HG02943 (cell line): ENCODE measurements at regions not wholly inside any gene's neighbourhood (a gene's known extent, or its start where the extent isn't known, plus 50 kb on each side); places are given as distances from the start of the nearest gene placed in this dataset.
"Not testable (repeated sequence)": the region's sequence is repeated elsewhere in the genome, so short reads cannot be mapped to it uniquely, and the experiment has no call there.

Source experiments
- ATAC-seq: cut with Tn5 transposase; IDR thresholded peaks from one replicate; pipeline ENCODE4 v1.9.1; 2021; ENCODE audit warnings: mild to moderate bottlenecking, low read depth, moderate library complexity; ENCODE audit not compliant: unreplicated experiment

GRCh38 chr20:24855848-24856247 is 93.2 kb upstream of the CST7 start:
- ATAC-seq: no peak

DNA sequence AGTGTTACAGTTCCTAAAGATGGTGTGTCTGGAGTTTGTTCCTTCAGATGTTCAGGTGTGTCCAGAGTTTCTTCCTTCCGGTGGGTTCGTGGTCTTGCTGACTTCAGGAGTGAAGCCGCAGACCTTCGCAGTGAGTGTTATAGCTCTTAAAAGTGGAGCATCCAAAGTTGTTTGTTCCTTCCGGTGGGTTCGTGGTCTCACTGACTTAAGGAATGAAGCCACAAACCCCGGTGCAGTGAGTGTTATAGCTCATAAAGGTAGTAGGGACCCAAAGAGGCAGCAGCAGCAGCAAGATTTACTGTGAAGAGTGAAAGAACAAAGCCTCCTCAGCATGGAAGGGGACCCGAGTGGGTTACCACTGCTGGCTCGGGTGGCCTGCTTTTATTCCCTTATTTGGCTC is 90.6 kb upstream of the CST7 start:
- not testable (repeated sequence) for ATAC-seq

GRCh38 chr20:24859539-24859938 is 89.5 kb upstream of the CST7 start:
- no peak for ATAC-seq

- ATAC-seq: no peak
Observed at GRCh38 chr20:24862186-24862585, 86.9 kb upstream of the CST7 start.

GRCh38 chr20:24862606-24863005 is 86.5 kb upstream of the CST7 start:
- ATAC-seq: no peak

- ATAC-seq: no peak
Observed at GRCh38 chr20:24863356-24863755, 85.7 kb upstream of the CST7 start.

DNA sequence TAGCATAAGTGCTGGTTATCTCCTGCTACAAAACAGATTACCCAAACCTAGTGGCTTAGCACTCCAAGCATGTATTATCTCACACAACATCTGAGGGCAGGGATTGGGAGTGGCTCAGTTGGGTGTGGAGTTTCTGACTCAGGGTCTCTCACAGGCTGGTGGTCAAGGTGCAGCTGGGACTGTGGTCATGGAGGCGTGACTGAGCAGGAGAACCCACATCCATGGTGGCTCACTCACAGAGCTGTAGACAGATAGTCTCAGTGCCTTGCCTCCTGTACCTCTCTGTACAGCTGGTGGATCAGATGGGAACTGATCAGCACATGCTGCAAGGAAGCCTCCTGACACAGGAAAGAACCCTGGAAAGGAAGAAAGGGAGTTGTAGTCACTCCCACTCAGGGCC is 83.1 kb upstream of the CST7 start:
- ATAC-seq: no peak

DNA sequence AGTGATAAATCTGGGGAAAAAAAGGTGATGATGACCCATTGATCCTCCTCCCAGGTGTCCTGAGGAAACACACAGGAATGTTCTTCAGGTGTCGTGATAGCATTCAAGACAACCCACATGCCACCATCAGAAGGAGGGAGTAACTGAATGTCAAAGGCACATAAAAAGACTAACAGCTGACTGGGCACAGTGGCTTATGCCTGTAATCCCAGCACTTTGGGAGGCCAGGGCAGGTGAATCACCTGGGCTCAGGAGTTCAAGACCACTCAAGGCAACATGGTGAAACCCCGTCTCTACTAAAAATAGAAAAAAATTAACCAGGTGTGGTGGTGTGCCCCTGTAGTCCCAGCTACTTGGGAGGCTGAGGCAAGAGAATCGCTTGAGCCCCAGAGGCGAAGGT is 82.3 kb upstream of the CST7 start:
- no peak for ATAC-seq

DNA sequence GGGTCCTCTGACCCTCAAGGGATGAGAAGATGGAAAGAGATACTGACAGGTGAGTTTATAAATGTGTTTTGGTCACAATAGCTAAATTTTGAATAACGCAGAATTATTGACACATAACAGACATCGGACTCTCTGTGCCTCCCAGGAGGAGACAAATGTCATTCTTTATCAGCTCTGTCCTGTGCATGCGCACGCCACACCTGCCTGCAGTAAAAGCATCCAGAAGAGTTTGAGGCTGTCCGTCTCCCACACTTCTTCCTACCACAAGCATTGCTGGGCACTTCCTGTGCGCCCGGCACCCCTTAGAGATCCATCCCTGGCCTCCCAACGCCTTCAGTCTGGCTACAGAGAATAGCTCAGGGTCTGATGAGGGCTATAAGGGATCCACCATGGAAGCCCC is 81.5 kb upstream of the CST7 start:
- no peak for ATAC-seq

DNA sequence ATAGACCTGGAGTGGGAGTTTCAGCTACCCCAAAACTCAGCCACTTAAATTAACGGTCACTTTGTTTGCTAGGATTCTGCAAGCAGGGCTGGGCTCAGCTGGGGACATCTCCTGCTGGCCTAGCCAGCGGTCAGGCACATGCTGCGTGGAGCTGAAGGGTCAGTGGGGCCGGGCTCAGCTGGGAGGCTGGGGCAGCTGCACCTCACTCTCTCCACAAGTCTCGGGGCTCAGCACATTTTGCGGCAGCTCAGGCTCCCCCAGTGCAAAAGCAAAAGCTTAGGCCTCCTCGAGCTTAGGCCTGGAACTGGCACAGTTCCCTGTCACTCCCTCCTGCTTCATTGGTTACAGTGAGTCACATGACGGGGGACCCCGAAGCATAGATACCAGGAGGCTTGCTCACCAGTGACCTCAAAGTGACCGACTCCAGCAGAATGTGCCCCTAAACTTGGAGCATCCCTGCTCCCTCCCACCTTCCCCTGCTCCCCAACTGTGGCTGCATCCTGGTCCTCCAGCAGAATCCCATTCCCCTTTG is 80.6 kb upstream of the CST7 start:
- no peak for ATAC-seq

DNA sequence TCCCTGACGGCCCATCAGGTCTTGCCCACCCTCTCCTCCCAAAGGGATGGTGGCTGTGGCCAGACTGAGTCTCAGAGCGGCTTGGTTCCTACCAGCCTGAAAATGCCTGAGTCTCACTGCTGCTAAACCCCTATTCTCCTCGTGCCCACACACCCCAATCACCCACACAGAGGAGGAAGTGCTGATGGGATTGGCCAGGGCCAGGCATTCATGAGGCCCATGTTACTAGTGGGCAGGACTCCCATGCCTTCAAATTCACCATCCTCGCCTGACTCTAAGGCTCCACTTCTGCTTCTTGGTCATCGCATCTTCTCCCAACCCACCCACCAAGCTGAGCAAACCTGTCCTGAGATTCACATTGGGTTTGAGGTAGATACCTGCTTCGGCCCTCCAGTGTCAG is 80.1 kb upstream of the CST7 start:
- no peak for ATAC-seq

- ATAC-seq: no peak
Observed at GRCh38 chr20:24870057-24870456, 79.0 kb upstream of the CST7 start.

DNA sequence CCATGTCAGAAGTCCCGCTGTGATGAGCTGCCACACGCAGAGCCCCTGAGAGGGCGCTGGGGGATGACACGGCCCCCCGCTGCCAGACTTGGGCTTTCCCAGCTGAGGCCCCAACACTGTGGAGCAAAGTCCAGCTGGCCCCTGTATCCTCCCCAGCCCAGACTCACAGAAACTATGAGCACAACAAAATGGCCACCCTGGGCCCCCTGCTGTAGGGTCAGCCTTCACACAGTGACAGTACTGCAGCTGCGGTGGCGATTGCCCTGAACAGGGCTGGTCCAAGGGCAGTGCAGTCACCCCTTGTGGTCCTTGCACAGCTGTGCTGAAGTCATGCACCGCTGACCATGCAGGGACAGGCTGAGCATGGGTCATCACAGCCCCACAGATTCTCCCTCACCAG is 78.2 kb upstream of the CST7 start:
- ATAC-seq: no peak

DNA sequence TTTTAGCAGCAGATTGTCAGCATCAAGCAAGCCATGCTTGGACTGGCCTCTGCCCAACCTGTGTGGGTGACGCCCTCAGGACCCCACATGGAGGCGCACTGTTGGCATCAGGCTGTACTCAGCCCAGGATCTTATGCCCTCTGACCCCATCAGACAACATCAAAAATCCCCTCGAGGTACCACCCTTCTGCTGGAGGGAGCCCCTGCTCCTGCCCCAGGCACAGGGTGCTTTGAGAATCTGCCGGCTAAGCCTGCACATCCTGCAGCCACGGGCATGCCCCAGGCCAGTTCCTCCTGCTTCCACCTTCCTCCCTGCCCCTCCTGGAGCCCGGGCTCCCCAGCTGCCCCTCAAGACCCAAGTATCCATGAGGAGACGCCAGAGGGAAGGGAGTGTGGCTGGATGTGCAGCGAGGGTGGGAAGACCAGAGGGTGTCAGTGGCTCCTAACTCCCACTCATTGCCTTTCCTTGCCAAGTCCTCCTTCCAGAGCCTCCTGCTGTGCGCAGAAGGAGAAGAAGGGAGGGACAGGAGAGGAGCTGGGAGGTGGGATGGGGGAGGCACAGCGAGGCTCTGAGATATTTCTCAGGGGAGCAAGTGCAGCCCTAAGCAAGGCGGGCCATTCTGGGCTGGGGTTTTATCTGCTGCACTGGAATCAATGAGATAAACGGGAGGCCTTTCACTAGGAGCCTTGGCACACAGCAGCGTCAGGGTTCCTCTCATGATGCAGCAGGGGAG is 77.4 kb upstream of the CST7 start:
- no peak for ATAC-seq

DNA sequence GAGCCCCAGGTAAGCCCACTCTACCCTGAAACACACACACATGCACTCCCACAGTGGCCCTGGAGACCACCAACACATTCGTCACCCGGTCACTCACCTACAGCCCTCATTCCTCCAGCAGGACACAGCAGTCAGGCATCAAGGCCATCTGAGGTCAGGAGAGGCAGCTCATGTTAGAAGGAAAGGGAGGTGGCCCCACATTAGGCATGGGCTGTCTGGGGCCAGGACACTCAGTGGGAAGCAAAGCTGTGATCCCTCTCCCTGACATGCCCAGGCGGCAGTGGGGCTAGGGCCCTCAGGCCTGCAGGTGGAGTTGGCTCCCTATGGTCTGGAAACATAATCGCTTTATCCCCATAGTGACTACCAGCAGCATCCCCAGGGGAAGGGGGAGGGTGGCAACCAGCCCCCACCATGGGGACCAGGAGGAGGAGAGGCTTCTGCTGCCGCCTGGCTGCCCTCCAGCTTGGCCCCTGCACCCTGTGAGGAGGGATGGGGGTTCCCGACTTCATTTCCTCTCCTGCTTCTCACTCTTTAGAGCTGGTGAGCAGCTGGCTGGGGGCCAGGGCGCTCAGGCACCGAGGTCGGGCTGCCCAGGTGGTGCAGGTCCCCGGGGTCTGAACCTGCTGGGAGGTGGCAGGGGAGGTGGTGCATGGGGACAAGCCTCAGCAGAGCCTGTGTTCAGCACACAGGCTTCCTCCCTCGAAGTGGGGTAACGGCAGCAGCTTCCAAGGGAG is 76.6 kb upstream of the CST7 start:
- ATAC-seq: peak; percentile 50

- no peak for ATAC-seq
Observed at GRCh38 chr20:24873025-24873620, 75.9 kb upstream of the CST7 start.

- ATAC-seq: no peak
Observed at GRCh38 chr20:24875078-24875477, 74.0 kb upstream of the CST7 start.

DNA sequence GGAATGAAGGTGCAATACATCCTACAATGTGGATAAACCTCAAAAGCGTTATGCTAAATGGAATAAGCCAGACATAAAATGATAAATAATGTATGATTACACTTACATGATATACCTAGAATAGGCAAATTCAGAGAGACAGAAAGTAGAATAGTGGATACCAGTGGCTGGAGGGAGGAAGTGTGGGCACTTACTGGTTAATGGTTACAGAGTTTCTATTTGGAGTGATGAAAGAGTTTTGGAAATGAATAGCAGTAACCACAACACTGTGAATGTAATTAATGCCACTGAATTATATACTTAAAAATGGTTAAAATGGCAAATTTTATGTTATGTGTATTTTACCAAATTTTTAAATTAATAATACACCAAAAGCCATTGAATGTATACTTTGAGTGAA is 71.4 kb upstream of the CST7 start:
- ATAC-seq: peak; percentile 57

GRCh38 chr20:24878657-24879056 is 70.4 kb upstream of the CST7 start:
- ATAC-seq: no peak

GRCh38 chr20:24879875-24880274 is 69.2 kb upstream of the CST7 start:
- ATAC-seq: no peak

DNA sequence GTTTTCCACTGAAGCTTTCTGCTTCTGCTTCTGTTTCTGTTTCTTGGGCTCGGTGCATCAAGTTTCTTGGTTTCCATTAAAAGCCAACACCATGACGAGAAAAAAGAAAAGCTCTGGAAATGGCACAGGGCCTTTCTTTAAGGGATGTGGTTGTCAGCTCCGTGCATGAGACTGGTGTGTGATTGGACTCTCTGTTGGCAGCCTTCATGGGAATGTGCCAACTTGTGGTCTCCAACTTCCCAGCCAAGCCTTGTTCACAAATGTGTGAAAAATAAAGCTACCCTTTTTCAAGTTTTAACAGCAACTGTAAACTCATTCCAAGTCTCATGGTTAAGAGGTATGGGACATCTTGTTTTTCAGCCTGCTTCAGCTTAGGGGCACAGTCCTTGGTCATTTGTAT is 68.7 kb upstream of the CST7 start:
- no peak for ATAC-seq

DNA sequence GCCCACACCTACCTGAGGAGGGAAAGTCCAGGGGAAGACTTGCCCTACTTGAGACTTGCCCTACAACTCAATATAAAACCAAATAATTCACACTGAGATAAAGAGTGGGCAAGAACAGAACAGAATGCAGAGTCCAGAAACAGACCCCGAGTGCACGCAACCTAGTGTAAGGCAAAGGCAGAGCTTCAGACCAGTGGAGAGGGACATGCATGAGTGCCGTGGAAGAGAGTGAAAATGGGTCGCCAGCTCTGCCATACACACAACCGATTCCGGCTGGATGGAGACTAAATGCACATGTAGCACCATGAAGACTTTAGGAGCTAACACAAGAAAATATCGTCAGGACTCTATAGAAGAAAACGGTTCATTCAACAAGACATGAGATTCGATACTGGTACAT is 58.8 kb upstream of the CST7 start:
- ATAC-seq: no peak
